K562 (cell line): ENCODE measurements at regions not wholly inside any gene's neighbourhood (a gene's known extent, or its start where the extent isn't known, plus 50 kb on each side); places are given as distances from the start of the nearest gene placed in this dataset.

ENCODE experiments used
- CHD7 ChIP-seq: fragments of 200-600 bp; sonication (generic); IDR thresholded peaks from one replicate; pipeline ENCODE4 v1.6.1; 2012; ENCODE audit warnings: mild to moderate bottlenecking, low read depth, low read length, inconsistent platforms
- DNMT1 ChIP-seq: fragments of 450-650 bp; IDR thresholded peaks from 2 replicates; pipeline ENCODE4 v1.6.1; 2016; ENCODE audit warnings: antibody characterized with exemption, mild to moderate bottlenecking
- ESRRB ChIP-seq: fragments of 250-450 bp; sonication (Bioruptor Pico); IDR thresholded peaks from 2 replicates; pipeline ENCODE4 v1.5.0; 2020; ENCODE audit warnings: mild to moderate bottlenecking, moderate library complexity, borderline replicate concordance
- HEY1 ChIP-seq: fragments of 250-450 bp; sonication (Bioruptor Pico); IDR thresholded peaks from 2 replicates; pipeline ENCODE4 v1.5.0; 2020; ENCODE audit warnings: mild to moderate bottlenecking, moderate library complexity, borderline replicate concordance
- RUNX1 ChIP-seq: sonication (generic); IDR thresholded peaks from 2 replicates; pipeline ENCODE4 v1.6.1; 2016; ENCODE audit warnings: antibody characterized with exemption, low read depth
- ZNF184 ChIP-seq: sonication (generic); formaldehyde crosslinking; IDR thresholded peaks from 2 replicates; pipeline ENCODE4 v1.5.0; 2020; ENCODE audit warnings: missing genetic modification reagents

- TF ChIP-seq CHD7, result no peak
- TF ChIP-seq RUNX1, result no peak
- TF ChIP-seq ESRRB (CRISPR knock-in tag), result no peak
- TF ChIP-seq ZNF184 (CRISPR knock-in tag), result no peak
- TF ChIP-seq HEY1 (CRISPR knock-in tag), result no peak
- TF ChIP-seq DNMT1, result no peak
These were observed 352.7 kb upstream of the CDH2 start (continued) for GRCh38 chr18:28529644-28530043.
